CD14-positive monocyte (primary cell): ENCODE measurements at regions not wholly inside any gene's neighbourhood (a gene's known extent, or its start where the extent isn't known, plus 50 kb on each side); places are given as distances from the start of the nearest gene placed in this dataset.

Experiments
- DNase-seq, 3 donors: peaks; one replicate each; pipeline ENCODE4 v3.0.0-alpha.2; 2011 to 2022
- H2AFZ ChIP-seq: 2 replicates; pipeline ENCODE4 v1.6.0; 2012; ENCODE audit warnings: mild to moderate bottlenecking, low read depth, low read length, inconsistent platforms; ENCODE audit not compliant: insufficient read depth, poor library complexity, severe bottlenecking
- H3K27ac ChIP-seq, 2 donors: 1 replicate in 1 of 2; 2 replicates in 1 of 2; pipeline ENCODE4 v1.5.1; 2012 to 2013; ENCODE audit warnings: low read length in 2 of 2, control low read depth in 1 of 2, inconsistent platforms in 1 of 2, low read depth in 1 of 2, mild to moderate bottlenecking in 1 of 2
- H3K27me3 ChIP-seq, 2 donors: one replicate each; pipeline versions ENCODE4 v1.6.0 to v1.6.1; 2011 to 2013; ENCODE audit warnings: low read length in 2 of 2; ENCODE audit not compliant: control insufficient read depth in 2 of 2, insufficient read depth in 2 of 2
- H3K36me3 ChIP-seq, 2 donors: replicated peaks in 1 of 2; 1 replicate in 1 of 2; 2 replicates in 1 of 2; pipeline versions ENCODE4 v1.5.1 to v1.6.1; 2012 to 2013; ENCODE audit warnings: low read length in 2 of 2, control low read depth in 1 of 2, inconsistent platforms in 1 of 2, mild to moderate bottlenecking in 1 of 2; ENCODE audit not compliant: insufficient read depth in 2 of 2, control insufficient read depth in 1 of 2
- H3K4me1 ChIP-seq, 2 donors: 1 replicate in 1 of 2; 2 replicates in 1 of 2; pipeline versions ENCODE4 v1.5.1 to v1.6.1; 2012 to 2013; ENCODE audit warnings: low read length in 2 of 2, control low read depth in 1 of 2, inconsistent platforms in 1 of 2, mild to moderate bottlenecking in 1 of 2, moderate library complexity in 1 of 2; ENCODE audit not compliant: insufficient read depth in 2 of 2, control insufficient read depth in 1 of 2
- H3K4me2 ChIP-seq: replicated peaks from 2 replicates; pipeline ENCODE3; 2012; ENCODE audit warnings: low read length, moderate library complexity, mild to moderate bottlenecking; ENCODE audit not compliant: poor library complexity, severe bottlenecking; ENCODE audit errors: extremely low read depth
- H3K4me3 ChIP-seq, 3 experiments: fragments of 200-600 bp in 1 of 3; sonication (generic) in 1 of 3; replicated peaks in 1 of 3; 1 replicate in 2 of 3; 2 replicates in 1 of 3; pipeline ENCODE4 v1.5.1; 2011 to 2013; ENCODE audit warnings: low read length in 3 of 3, mild to moderate bottlenecking in 3 of 3, control low read depth in 2 of 3, low read depth in 2 of 3, inconsistent platforms in 1 of 3, moderate library complexity in 1 of 3
- H3K79me2 ChIP-seq: 2 replicates; pipeline ENCODE4 v1.6.0; 2012; ENCODE audit warnings: mild to moderate bottlenecking, control low read depth, inconsistent platforms, low read length, moderate library complexity; ENCODE audit not compliant: insufficient read depth
- H3K9ac ChIP-seq: 2 replicates; pipeline ENCODE4 v1.6.0; 2017; ENCODE audit warnings: low read length, mild to moderate bottlenecking; ENCODE audit not compliant: insufficient read depth, poor library complexity, severe bottlenecking
- H3K9me3 ChIP-seq, 2 donors: replicated peaks in 1 of 2; 1 replicate in 1 of 2; 2 replicates in 1 of 2; pipeline versions ENCODE4 v1.5.1 to v1.6.1; 2012 to 2013; ENCODE audit warnings: low read length in 2 of 2, control low read depth in 1 of 2; ENCODE audit not compliant: control insufficient read depth in 1 of 2, insufficient read depth in 1 of 2
- H4K20me1 ChIP-seq: 2 replicates; pipeline ENCODE4 v1.6.0; 2012; ENCODE audit warnings: mild to moderate bottlenecking, low read length, control low read depth, moderate library complexity; ENCODE audit not compliant: insufficient read depth
- H3K27ac Mint-ChIP-seq, 7 donors: one replicate each; pipeline ENCODE4 v1.8.0; 2020; ENCODE audit warnings: mild to moderate bottlenecking in 7 of 7, mixed read lengths in 7 of 7, moderate library complexity in 6 of 7, inconsistent platforms in 2 of 7
- H3K27me3 Mint-ChIP-seq, 3 donors: one replicate each; pipeline ENCODE4 v1.8.0; 2021 to 2022; ENCODE audit warnings: low read depth in 3 of 3, mild to moderate bottlenecking in 3 of 3, mixed read lengths in 3 of 3, moderate library complexity in 3 of 3, inconsistent platforms in 1 of 3
- H3K36me3 Mint-ChIP-seq, 2 donors: one replicate each; pipeline ENCODE4 v1.8.0; 2020; ENCODE audit warnings: mixed read lengths in 2 of 2, inconsistent platforms in 1 of 2, mild to moderate bottlenecking in 1 of 2
- H3K4me1 Mint-ChIP-seq: one replicate; pipeline ENCODE4 v1.8.0; 2020; ENCODE audit warnings: mild to moderate bottlenecking, mixed read lengths
- H3K4me3 Mint-ChIP-seq, 2 donors: one replicate each; pipeline ENCODE4 v1.8.0; 2020; ENCODE audit warnings: mild to moderate bottlenecking in 2 of 2, mixed read lengths in 2 of 2, moderate library complexity in 1 of 2
- H3K9me3 Mint-ChIP-seq, 7 donors: one replicate each; pipeline ENCODE4 v1.8.0; 2020 to 2022; ENCODE audit warnings: mixed read lengths in 7 of 7, mild to moderate bottlenecking in 6 of 7, moderate library complexity in 6 of 7, inconsistent platforms in 2 of 7
- WGBS: methylation state at CpG from one replicate; pipeline ENCODE4 v1.1.5; 2013; ENCODE audit warnings: missing lambda C conversion rate; ENCODE audit not compliant: insufficient coverage; 5-methylcytosine and 5-hydroxymethylcytosine counted together
- intact Hi-C, 2 donors: fragments of 100-400 bp; cut with micrococcal nuclease; formaldehyde crosslinking; loops; one replicate each; pipeline versions ENCODE4 v1.15.0 to v1.15.1; 2023
- TF ChIP-seq, protein P1 (sequence below): fragments of 200-600 bp; IDR thresholded peaks from one replicate; pipeline ENCODE4 v1.8.0; 2022; ENCODE audit warnings: antibody characterized with exemption, mild to moderate bottlenecking

GRCh38 chr2:53182601-53183000 is 585.0 kb upstream of the CHAC2 start:
- Mint-ChIP-seq H3K27me3 (no peaks in the 10 kb centered on the region), H3K36me3 (no peaks in the 10 kb centered on the region), H3K9me3 (peaks cover 0 to 4% (median 0%) of the 10 kb centered on the region in 7 donors), H3K27ac (no peak overlapping the region), H3K4me3 (no peak overlapping the region), H3K4me1 (no peaks in the 10 kb centered on the region)
- Histone ChIP-seq H3K79me2 (no peaks in the 10 kb centered on the region), H3K4me1 (no peaks in the 10 kb centered on the region), H3K36me3 (no peaks in the 10 kb centered on the region), H3K4me3 (no peak overlapping the region), H3K9ac (no peak overlapping the region), H3K9me3 (no peaks in the 10 kb centered on the region), H3K27ac (no peak overlapping the region), H2AFZ (no peak overlapping the region), H3K4me2 (no peak overlapping the region), H3K27me3 (no peaks in the 10 kb centered on the region), H4K20me1 (no peaks in the 10 kb centered on the region)
- 71% methylated on average over 1 of the region's 5 CpGs for WGBS
- TF ChIP-seq, protein P1, sequence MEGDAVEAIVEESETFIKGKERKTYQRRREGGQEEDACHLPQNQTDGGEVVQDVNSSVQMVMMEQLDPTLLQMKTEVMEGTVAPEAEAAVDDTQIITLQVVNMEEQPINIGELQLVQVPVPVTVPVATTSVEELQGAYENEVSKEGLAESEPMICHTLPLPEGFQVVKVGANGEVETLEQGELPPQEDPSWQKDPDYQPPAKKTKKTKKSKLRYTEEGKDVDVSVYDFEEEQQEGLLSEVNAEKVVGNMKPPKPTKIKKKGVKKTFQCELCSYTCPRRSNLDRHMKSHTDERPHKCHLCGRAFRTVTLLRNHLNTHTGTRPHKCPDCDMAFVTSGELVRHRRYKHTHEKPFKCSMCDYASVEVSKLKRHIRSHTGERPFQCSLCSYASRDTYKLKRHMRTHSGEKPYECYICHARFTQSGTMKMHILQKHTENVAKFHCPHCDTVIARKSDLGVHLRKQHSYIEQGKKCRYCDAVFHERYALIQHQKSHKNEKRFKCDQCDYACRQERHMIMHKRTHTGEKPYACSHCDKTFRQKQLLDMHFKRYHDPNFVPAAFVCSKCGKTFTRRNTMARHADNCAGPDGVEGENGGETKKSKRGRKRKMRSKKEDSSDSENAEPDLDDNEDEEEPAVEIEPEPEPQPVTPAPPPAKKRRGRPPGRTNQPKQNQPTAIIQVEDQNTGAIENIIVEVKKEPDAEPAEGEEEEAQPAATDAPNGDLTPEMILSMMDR = no peak
- DNase-seq = no peak
- intact Hi-C loops = no loop called here

DNA sequence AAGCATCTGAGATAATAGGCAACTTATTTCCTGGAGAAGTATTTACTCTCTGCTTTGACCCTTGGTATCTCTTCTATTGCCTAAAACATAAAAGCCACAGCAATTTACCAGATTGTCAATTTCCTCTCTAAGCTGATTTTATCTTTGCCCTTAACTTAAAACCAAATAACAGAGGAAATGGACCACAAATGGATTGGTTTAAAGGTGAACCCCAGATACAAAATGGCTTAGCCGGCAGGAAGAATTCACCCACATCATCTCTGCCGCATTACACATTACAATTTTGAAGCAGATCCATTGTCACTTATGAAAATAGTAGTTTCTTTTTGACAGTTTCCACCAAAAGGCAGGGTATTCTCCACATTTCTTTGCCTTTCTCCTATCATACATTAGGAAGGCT is 585.8 kb upstream of the CHAC2 start:
- Histone ChIP-seq H3K4me1 (no peaks in the 10 kb centered on the region), H3K9me3 (no peaks in the 10 kb centered on the region), H3K4me2 (no peak overlapping the region), H3K36me3 (no peaks in the 10 kb centered on the region), H3K79me2 (no peaks in the 10 kb centered on the region), H3K27me3 (no peaks in the 10 kb centered on the region), H3K27ac (no peak overlapping the region), H3K9ac (no peak overlapping the region), H2AFZ (no peak overlapping the region), H3K4me3 (no peak overlapping the region), H4K20me1 (no peaks in the 10 kb centered on the region)
- TF ChIP-seq, protein P1 = no peak
- Mint-ChIP-seq H3K4me1 (no peaks in the 10 kb centered on the region), H3K36me3 (no peaks in the 10 kb centered on the region), H3K9me3 (peaks cover 0 to 4% (median 0%) of the 10 kb centered on the region in 7 donors), H3K27ac (no peak overlapping the region), H3K27me3 (no peaks in the 10 kb centered on the region), H3K4me3 (no peak overlapping the region)
- WGBS = no CpG with 5 or more reads among the region's 2 CpGs
- intact Hi-C loops = no loop called here
- no peak for DNase-seq
